ENCODE measurements at regions not wholly inside any gene's neighbourhood (a gene's known extent, or its start where the extent isn't known, plus 50 kb on each side); places are given as distances from the start of the nearest gene placed in this dataset.
"Not testable (repeated sequence)": the region's sequence is repeated elsewhere in the genome, so short reads cannot be mapped to it uniquely, and the experiment has no call there.

DNA sequence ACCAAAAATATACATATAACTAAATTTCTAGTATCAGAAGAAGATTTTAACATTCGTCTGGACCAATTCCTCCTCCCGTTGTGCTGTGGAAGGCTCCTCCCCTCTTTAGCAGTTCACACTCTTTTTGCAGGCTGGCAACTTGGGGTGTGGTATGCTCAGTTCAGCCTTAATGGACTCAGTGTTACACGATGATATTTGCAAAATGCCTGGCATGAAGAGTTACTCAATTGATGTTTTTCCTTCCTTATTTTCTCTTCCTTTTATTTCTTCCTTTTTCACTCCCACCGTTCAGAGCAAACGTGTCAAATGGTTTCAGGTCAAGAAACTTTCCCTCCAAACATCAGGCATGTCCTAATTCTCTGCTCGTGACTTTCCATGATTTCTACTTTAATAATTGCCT, 248.3 kb downstream of the PHF14 start:
- DNase-seq (ENCODE audit: low read depth in 2 of 2): no peak

- no peak for DNase-seq (ENCODE audit: low read depth in 2 of 2)
These were observed 250.9 kb downstream of the PHF14 start for GRCh38 chr7:11224535-11224934.

GRCh38 chr7:11228515-11228914, 254.8 kb downstream of the PHF14 start:
- peak; percentile 29 to 44 for DNase-seq (ENCODE audit: low read depth in 2 of 2)

- DNase-seq (ENCODE audit: low read depth in 2 of 2): no peak
These were observed 257.5 kb downstream of the PHF14 start for GRCh38 chr7:11231190-11231589.

GRCh38 chr7:11232462-11232861, 258.8 kb downstream of the PHF14 start:
- DNase-seq (ENCODE audit: low read depth in 2 of 2): no peak

DNA sequence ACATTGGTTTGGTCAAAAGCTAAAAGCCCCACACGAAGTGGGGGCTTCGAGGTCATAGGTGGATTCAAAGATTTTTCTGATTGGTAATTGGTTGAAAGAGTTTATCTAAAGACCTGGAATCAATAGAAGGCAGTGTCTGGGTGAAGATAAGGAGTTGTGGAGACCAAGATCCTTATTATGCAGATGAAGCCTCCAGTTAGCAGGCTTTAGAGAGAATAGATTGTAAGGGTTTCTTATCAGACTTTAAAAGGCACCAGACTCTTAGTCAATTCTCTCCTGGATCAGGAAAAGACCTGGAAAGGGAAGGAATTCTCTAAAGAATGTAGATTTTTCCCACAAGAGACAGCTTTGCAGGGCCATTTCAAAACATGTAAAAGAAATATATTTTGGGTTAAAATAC, 260.2 kb downstream of the PHF14 start:
- no peak for DNase-seq (ENCODE audit: low read depth in 2 of 2)

DNA sequence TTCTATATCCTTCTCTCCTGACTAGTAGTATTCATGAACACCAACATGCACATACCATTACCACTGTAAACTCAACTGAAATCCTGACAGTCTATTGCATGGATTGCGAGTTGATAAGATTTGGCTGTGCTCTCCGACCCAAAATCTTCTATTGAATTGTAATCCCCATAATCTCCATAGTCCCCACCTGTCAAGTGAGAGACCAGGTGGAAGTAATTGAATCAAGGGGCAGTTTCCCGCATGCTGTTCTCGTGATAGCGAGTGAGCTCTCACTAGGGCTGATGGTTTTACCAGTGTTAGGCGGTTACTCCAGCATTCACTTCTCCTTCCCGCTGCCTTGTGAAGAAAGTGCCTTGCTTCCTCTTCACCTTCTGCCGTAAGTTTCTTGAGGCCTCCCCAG, 261.8 kb downstream of the PHF14 start:
- DNase-seq (ENCODE audit: low read depth in 2 of 2): no peak

DNA sequence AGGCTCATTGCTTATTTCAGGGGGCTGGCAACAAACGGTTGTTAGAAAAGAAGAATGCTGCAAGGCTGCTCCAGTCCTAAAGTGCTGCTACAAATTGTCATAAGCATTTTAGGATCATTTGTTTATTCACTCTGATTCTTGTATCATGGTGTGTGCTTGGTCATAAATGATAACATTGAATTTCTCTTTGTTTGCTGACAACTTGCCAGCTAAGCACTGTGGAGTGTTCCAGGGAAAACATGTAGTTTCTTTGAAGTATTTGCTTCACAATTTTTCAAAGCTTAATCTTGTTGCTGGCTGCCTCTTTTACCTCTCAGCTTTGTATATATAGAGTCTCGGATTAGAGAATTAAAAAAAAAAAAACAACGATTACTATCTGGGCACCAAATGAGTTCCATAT, 263.0 kb downstream of the PHF14 start:
- no peak for DNase-seq (ENCODE audit: low read depth in 2 of 2)

DNA sequence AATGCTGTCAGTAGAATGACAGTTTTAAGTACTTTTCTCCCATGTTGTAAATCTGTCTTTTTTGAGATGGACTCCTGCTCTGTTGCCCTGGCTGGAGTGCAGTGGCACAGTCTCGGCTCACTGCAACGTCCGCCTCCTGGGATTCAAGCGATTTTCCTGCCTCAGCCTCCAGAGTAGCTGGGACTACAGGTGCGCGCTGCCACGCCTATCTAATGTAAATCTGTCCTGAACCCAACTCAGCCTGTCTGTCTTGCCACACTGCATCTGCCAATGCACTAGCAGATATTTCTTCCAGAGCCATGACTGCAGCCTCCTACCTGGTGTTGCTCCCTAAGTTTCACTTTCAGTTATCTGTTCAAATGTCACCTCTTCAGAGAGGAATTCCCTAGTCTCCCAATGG, 264.1 kb downstream of the PHF14 start:
- DNase-seq (ENCODE audit: low read depth in 2 of 2): no peak

- DNase-seq (ENCODE audit: low read depth in 2 of 2): peak; percentile 33 to 40
These were observed 265.6 kb downstream of the PHF14 start for GRCh38 chr7:11239316-11239715.

DNA sequence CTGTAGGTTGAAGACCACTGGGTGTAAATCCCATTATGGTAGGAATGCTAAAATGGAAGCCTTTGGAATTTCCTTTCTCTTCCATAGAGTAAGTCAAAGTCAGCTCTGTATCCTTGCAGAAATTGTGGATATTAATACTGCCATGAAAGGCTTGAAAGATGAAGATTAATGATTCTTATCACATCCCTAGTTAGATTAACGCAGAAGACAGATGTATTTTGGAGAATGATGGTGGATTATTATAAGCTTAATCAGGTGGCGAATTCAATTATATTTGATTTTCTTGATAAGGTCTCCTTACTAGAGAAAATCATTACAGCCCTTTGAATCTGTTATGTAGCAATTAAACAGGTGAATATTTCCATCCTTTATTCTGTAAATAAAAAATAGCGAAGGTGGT, 270.1 kb downstream of the PHF14 start:
- DNase-seq (ENCODE audit: low read depth in 2 of 2): no peak

DNA sequence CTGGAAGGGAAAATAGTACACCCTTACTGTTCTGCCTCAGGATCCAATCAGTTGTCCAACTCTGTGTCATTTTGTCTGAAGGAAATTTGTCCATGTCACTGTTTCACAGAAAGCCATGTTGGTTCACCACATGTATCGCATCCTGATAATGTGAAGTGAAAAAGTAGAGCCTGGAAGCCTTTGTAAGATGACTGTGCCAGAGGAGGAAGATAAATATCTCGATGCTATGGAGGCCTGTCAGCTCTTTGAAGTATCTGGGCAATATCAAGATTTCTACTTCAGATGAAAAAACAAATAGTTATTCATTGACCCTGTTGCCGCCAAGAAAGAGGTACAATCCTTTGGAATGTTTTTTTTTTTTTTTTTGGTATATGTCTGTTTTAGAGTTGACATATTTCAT, 270.5 kb downstream of the PHF14 start:
- no peak for DNase-seq (ENCODE audit: low read depth in 2 of 2)

DNA sequence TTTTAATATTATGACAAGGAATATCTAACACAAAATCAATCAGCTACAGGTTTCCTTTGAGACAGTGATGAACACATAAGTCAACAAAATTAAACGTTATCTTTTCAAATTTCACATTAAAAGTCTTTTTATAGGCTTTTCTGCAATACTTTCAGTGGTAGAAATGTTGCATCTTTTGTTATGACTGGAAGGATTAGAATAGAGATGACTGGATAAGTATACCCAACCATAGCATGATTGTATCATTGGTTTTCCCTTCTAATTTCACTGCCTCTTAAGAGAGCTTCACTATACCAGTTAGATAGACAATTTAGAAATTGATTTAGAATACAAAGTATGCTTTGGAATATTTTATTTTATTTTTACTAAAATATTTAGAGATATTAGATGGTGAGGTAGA, 273.9 kb downstream of the PHF14 start:
- no peak for DNase-seq (ENCODE audit: low read depth in 2 of 2)

DNA sequence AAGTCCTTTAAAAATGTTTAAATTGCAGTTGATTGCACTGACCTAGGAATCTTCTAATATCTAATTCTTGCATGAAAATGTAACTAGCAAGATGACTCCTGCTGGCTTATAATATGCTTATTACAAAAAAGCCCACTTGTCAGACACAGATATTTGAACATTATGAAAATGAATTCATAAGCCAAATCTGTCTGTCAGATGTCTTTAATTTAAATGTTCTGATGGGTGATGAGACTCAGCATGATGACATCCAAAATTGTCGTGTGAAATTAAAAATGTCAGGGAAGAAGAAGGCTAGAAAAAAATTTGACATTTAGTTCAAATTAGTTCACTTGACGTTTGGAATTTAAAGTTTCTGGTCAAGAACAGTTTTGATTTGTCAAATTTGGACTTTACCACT, 277.8 kb downstream of the PHF14 start:
- no peak for DNase-seq (ENCODE audit: low read depth in 2 of 2)

GRCh38 chr7:11252011-11252607, 278.4 kb downstream of the PHF14 start:
- DNase-seq (ENCODE audit: low read depth in 2 of 2): no peak

- no peak for DNase-seq (ENCODE audit: low read depth in 2 of 2)
These were observed 279.1 kb downstream of the PHF14 start for GRCh38 chr7:11252705-11253272.

DNA sequence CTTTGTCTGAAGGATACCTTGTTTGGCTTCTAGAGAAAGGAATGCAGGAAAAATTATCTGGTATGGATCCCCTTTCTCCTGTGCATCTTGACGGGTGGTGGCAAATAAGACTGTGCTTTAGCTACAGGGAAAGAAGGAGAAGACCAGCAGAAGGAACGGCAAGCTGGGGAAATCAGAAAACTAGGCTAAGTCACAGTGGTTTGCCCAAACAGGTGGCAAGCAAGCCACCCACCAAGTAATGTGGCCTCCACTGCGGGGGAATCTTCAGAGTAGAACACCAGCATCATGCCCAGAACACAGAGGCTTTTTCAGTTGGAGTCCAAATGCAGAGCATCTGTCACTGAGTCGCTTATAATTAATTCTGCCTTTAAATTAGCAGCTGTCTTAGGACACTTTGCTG, 282.8 kb downstream of the PHF14 start:
- DNase-seq (ENCODE audit: low read depth in 2 of 2): no peak

- DNase-seq (ENCODE audit: low read depth in 2 of 2): no peak
These were observed 287.8 kb downstream of the PHF14 start for GRCh38 chr7:11261470-11261869.

- DNase-seq (ENCODE audit: low read depth in 2 of 2): no peak
These were observed 292.4 kb downstream of the PHF14 start for GRCh38 chr7:11266101-11266500.

DNA sequence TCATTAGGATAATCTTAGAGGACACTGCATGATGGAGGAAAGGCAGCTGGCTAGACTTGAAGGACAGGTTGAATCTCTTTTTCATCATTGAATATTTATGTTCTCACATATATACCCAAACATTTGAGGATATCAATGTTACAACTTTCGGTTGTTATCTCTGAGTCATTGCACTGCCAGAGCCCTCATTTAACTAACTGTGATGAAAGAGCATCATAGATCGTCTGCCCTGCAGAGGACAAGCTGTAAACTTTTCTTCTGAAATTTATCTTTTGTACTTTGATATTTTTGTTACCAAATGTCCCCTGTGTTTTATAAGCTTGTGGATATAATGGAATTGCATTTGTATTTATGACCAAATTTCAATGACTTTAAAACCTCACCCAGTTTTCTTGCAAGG, 298.7 kb downstream of the PHF14 start:
- no peak for DNase-seq (ENCODE audit: low read depth in 2 of 2)

DNA sequence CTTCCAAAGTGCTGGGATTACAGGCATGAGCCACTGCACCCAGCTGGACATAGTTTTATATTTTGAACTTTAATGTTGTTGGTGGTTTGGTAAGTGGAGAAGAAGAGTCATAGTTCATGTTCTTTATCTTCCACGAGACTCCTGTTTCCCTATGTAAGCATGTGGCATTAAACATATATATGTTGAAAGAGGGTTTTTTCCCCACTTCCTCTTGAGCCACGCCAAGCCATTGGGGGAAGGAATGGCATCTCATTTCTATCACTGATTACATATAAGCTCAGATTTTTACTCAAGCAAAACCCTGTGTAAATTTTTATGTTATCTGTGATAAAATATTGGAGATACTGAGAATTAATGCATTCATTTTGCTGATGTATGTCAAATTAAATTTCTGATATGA, 300.4 kb downstream of the PHF14 start:
- DNase-seq (ENCODE audit: low read depth in 2 of 2): no peak

DNA sequence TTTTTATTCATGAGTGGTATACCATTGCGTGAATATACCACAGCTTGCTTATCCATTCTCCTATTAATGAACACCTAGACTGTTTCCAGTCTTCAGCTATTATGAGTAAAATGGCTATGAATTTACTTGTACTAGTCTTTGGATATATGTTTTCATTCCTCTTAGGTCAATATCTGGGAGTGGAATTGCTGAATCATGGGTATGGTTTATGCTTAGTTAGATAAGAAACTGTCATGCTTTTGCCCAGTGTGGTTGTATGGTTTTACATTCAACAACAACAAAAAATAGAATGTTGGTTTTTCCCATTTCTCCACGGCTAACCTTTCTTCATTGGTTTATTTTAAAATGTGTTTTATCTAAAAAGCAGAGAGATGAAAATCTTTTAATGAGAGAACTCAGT, 308.3 kb downstream of the PHF14 start:
- no peak for DNase-seq (ENCODE audit: low read depth in 2 of 2)

GRCh38 chr7:11283584-11283983, 309.9 kb downstream of the PHF14 start:
- not testable (repeated sequence) for DNase-seq (ENCODE audit: low read depth in 2 of 2)

DNA sequence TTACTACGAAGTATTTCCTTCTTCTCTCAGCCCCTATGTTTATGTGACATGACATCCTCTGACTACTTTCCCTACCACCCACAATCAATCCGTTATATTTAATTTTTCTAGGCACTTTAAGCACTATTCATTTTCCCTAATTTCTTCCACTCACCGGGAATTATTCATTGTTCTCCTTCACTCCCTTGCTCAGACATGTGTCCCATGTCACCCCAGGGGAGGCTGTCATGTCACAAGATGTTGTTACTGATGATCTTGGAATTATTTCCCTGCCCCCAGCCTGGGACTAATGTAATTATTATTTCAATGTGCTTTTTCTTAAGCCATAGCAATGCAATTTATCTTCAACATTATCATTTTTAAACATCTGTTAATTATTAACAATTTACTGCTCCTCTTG, 317.2 kb downstream of the PHF14 start:
- DNase-seq (ENCODE audit: low read depth in 2 of 2): no peak

All from fibroblast of skin of left biceps (primary cell).